Pulmonary artery endothelial cell (primary cell): ENCODE measurements at regions not wholly inside any gene's neighbourhood (a gene's known extent, or its start where the extent isn't known, plus 50 kb on each side); places are given as distances from the start of the nearest gene placed in this dataset.
"Not testable (repeated sequence)": the region's sequence is repeated elsewhere in the genome, so short reads cannot be mapped to it uniquely, and the experiment has no call there.

Source experiments
- DNase-seq: peaks from one replicate; pipeline ENCODE4 v3.0.0-alpha.2; 2011; ENCODE audit warnings: low read depth, low spot score

GRCh38 chr1:117707371-117707770, 101.5 kb downstream of the TENT5C start:
- no peak for DNase-seq

GRCh38 chr1:117708323-117709248, 102.7 kb downstream of the TENT5C start:
- no peak for DNase-seq

- no peak for DNase-seq
Observed at GRCh38 chr1:117709249-117709691, 103.4 kb downstream of the TENT5C start.

GRCh38 chr1:117710710-117711109, 104.9 kb downstream of the TENT5C start:
- DNase-seq: no peak

GRCh38 chr1:117712621-117713020, 106.8 kb downstream of the TENT5C start:
- DNase-seq: no peak

GRCh38 chr1:117714546-117714945, 108.7 kb downstream of the TENT5C start:
- DNase-seq: no peak

GRCh38 chr1:117716030-117716429, 110.2 kb downstream of the TENT5C start:
- DNase-seq: not testable (repeated sequence)

- not testable (repeated sequence) for DNase-seq
Observed at GRCh38 chr1:117717980-117718379, 112.1 kb downstream of the TENT5C start.

GRCh38 chr1:117718596-117718995, 112.7 kb downstream of the TENT5C start:
- not testable (repeated sequence) for DNase-seq

GRCh38 chr1:117719004-117719403, 113.2 kb downstream of the TENT5C start:
- no peak for DNase-seq

- no peak for DNase-seq
Observed at GRCh38 chr1:117732065-117732797, 126.4 kb downstream of the TENT5C start.

- no peak for DNase-seq
Observed at GRCh38 chr1:117732956-117733355, 127.1 kb downstream of the TENT5C start.

GRCh38 chr1:117734403-117734802, 128.6 kb downstream of the TENT5C start:
- DNase-seq: no peak

GRCh38 chr1:117735045-117735992, 129.5 kb downstream of the TENT5C start:
- DNase-seq: no peak

- DNase-seq: no peak
Observed at GRCh38 chr1:117739504-117739903, 133.7 kb downstream of the TENT5C start.

GRCh38 chr1:117740496-117740895, 134.6 kb downstream of the TENT5C start:
- DNase-seq: no peak

- not testable (repeated sequence) for DNase-seq
Observed at GRCh38 chr1:117746565-117746964, 140.7 kb downstream of the TENT5C start.

GRCh38 chr1:117747605-117748004, 141.8 kb downstream of the TENT5C start:
- DNase-seq: no peak

- DNase-seq: no peak
Observed at GRCh38 chr1:117751321-117751720, 145.5 kb downstream of the TENT5C start.

- no peak for DNase-seq
Observed at GRCh38 chr1:117752661-117753060, 146.8 kb downstream of the TENT5C start.

GRCh38 chr1:117753232-117753631, 147.4 kb downstream of the TENT5C start:
- DNase-seq: no peak
